PC-9 (cell line): ENCODE measurements at regions not wholly inside any gene's neighbourhood (a gene's known extent, or its start where the extent isn't known, plus 50 kb on each side); places are given as distances from the start of the nearest gene placed in this dataset.
A peak's percentile ranks its signal among the peaks of the same experiment; 100 is the strongest.

Experiments used
- BruUV-seq: library from RNA; stranded (reverse); fragments of 400-500 nt; replicated peaks from 2 replicates; lab custom pipeline; 2021; lab: Mats Ljungman, UMichigan
- CTCF ChIA-PET: fragments of 300-600 bp; sonication (Branson Sonifier 250); formaldehyde crosslinking; loops from one replicate; lab custom pipeline; 2022; ENCODE audit warnings: antibody characterized with exemption; lab: Charles Lee
- POLR2A ChIA-PET: fragments of 300-600 bp; sonication (Branson Sonifier 250); formaldehyde crosslinking; loops from one replicate; lab custom pipeline; 2022; ENCODE audit warnings: antibody characterized with exemption; ENCODE audit not compliant: unreplicated experiment; lab: Charles Lee
- DNase-seq, 2 experiments: peaks; one replicate each; pipeline versions ENCODE4 v3.0.0 to v3.0.0-alpha.2; 2015 to 2022; ENCODE audit warnings: mixed read lengths in 1 of 2
- H2AFZ ChIP-seq: fragments of 200-600 bp; sonication (generic); 2 replicates; pipeline ENCODE4 v1.8.1; 2017; ENCODE audit warnings: antibody characterized with exemption
- H3F3A ChIP-seq: fragments of 200-600 bp; sonication (generic); 2 replicates; pipeline ENCODE4 v1.8.1; 2017; ENCODE audit warnings: antibody characterized with exemption, mild to moderate bottlenecking, low read depth; ENCODE audit not compliant: insufficient read depth
- H3K27ac ChIP-seq: fragments of 200-600 bp; sonication (generic); 2 replicates; pipeline ENCODE4 v1.6.1; 2016; ENCODE audit warnings: mixed run types
- H3K27me3 ChIP-seq: fragments of 200-600 bp; sonication (generic); 2 replicates; pipeline ENCODE4 v1.6.1; 2016; ENCODE audit warnings: low read depth, mixed run types; ENCODE audit not compliant: insufficient read depth
- H3K36me3 ChIP-seq: fragments of 200-600 bp; sonication (generic); 2 replicates; pipeline ENCODE4 v1.6.1; 2016; ENCODE audit warnings: low read depth, mixed run types
- H3K4me1 ChIP-seq: fragments of 200-600 bp; sonication (generic); replicated peaks from 2 replicates; pipeline ENCODE4 v1.6.1; 2016; ENCODE audit warnings: mixed run types; ENCODE audit not compliant: insufficient read depth
- H3K4me2 ChIP-seq: fragments of 200-600 bp; sonication (generic); 2 replicates; pipeline ENCODE4 v1.6.1; 2017; ENCODE audit warnings: mixed run types
- H3K4me3 ChIP-seq: fragments of 200-600 bp; sonication (generic); 2 replicates; pipeline ENCODE4 v1.6.1; 2016; ENCODE audit warnings: mixed run types
- H3K79me2 ChIP-seq: fragments of 200-600 bp; sonication (generic); 2 replicates; pipeline ENCODE4 v1.6.1; 2017; ENCODE audit warnings: low read depth, mixed run types
- H3K9me2 ChIP-seq: fragments of 200-600 bp; sonication (generic); 2 replicates; pipeline ENCODE4 v1.8.1; 2017; ENCODE audit warnings: mild to moderate bottlenecking; ENCODE audit not compliant: insufficient read depth
- H3K9me3 ChIP-seq: fragments of 200-600 bp; sonication (generic); 2 replicates; pipeline ENCODE4 v1.8.1; 2016; ENCODE audit warnings: low read depth; ENCODE audit not compliant: insufficient read depth
- H4K20me1 ChIP-seq: fragments of 200-600 bp; sonication (generic); 2 replicates; pipeline ENCODE4 v1.8.1; 2017; ENCODE audit not compliant: insufficient read depth
- EZH2 ChIP-seq: fragments of 200-600 bp; sonication (generic); IDR thresholded peaks from 2 replicates; pipeline ENCODE4 v1.8.0; 2017; ENCODE audit warnings: antibody characterized with exemption, low read depth
- intact Hi-C: fragments of 100-400 bp; cut with micrococcal nuclease; formaldehyde crosslinking; loops from one replicate; pipeline ENCODE4 v1.10.0; 2022; ENCODE audit not compliant: unreplicated experiment
- TF ChIP-seq, protein P1 (sequence below): fragments of 200-600 bp; sonication (generic); conservative IDR thresholded peaks from 2 replicates; pipeline ENCODE4 v1.6.1; 2017; ENCODE audit warnings: mixed run types, antibody characterized with exemption, mild to moderate bottlenecking, moderate library complexity

DNA sequence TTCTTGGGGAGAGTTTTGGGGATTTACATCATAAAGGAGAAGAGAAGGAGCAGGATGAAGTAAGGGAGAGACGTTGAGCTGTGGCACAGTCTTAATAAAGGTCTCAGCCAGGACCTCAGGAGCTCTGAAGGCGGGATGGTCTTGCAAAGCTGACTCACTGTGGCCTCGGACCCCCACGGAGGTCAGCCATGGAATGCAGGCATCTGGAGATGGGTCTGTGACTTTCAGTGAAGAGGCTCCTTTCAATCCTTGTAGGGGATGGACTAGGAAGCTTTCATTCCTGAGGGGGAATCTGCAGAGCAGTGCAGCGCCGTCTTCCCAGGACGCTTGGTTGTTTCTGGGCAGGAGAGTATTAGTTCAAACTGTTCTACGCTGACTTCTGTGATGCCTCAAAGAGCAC is 65.7 kb upstream of the BASP1 start:
- Histone ChIP-seq H3K4me1 (peaks cover 9% of the 10 kb centered on the region), H3K36me3 (no peaks in the 10 kb centered on the region), H3K9me3 (no peaks in the 10 kb centered on the region), H3K27ac (no peak overlapping the region), H4K20me1 (no peaks in the 10 kb centered on the region), H3K9me2 (no peaks in the 10 kb centered on the region), H3F3A (peaks cover 4% of the 10 kb centered on the region; the same call in 1 of the 2 replicates), H3K4me3 (no peak overlapping the region), H3K4me2 (no peak overlapping the region), H3K79me2 (no peaks in the 10 kb centered on the region), H2AFZ (no peak overlapping the region), H3K27me3 (peaks cover 9% of the 10 kb centered on the region; the same call in 1 of the 2 replicates)
- BruUV-seq = no TSS peak
- CTCF ChIA-PET = interaction anchor here (0.5 kb wide), 1 partner anchor 151 kb away, joined by 3 read pairs; no protein-coding TSS in a partner anchor
- intact Hi-C loops = no loop called here
- DNase-seq = no peak
- POLR2A ChIA-PET = no interaction called here
- no peak for TF ChIP-seq EZH2

DNA sequence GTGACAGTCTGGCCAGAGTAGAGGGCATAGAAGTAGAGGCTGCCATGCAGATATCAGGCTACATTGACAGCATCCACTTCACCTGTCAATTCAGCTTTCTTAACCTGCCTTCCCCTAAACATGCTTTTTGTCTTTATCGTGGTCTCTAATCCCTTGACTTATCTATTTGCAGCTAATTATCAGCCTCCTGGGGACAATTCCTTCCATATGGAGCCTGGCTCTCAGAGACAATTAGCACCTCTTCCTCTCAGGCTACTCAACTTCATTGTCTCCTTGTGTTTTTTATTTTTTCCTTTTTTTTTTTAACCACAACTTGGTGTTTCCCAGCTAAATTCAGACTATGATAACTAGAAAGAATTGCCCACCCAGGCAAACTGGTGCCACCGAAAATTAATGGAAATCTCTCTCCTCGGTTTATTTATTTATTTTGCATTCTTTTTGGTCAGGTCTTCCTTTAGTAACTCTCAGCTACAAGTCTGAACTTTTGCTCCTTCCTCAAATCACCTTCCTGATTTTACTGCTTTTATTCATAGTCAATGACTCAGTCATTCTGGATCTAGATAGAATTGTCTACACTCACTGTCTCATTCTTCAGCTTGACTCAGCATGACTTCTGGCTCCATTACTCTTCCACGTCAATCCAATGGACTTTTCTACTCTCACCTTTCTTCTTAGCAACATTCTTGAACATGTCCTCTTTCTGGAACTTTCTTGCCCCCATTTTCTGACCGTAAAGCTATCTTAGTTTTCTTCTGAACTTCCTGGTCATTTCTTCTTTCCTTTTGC is 63.0 kb upstream of the BASP1 start:
- no peak overlapping the region for H3K4me3 ChIP-seq
- 0 out of 2 replicates have a peak, but pooled peaks cover 5% of the 10 kb centered on the region for H3K9me3 ChIP-seq
- H3K36me3 ChIP-seq = no peaks in the 10 kb centered on the region
- H3K27me3 ChIP-seq = no peaks in the 10 kb centered on the region
- no peaks in the 10 kb centered on the region for H3K9me2 ChIP-seq
- no peak overlapping the region for H3K27ac ChIP-seq
- no peak overlapping the region for H2AFZ ChIP-seq
- DNase-seq = peak; percentile 20 to 61
- no TSS peak for BruUV-seq
- CTCF ChIA-PET = interaction anchor here (0.6 to 1.2 kb wide), 5 partner anchors 22 to 223 kb away, joined by 3 to 15 read pairs (median 4); no protein-coding TSS in a partner anchor
- no peaks in the 10 kb centered on the region for H3K79me2 ChIP-seq
- H3K4me1 ChIP-seq = peaks cover 9% of the 10 kb centered on the region
- POLR2A ChIA-PET = interaction anchor here (0.7 kb wide), 1 partner anchor 709 kb away, joined by 5 read pairs; no protein-coding TSS in a partner anchor
- TF ChIP-seq, protein P1, sequence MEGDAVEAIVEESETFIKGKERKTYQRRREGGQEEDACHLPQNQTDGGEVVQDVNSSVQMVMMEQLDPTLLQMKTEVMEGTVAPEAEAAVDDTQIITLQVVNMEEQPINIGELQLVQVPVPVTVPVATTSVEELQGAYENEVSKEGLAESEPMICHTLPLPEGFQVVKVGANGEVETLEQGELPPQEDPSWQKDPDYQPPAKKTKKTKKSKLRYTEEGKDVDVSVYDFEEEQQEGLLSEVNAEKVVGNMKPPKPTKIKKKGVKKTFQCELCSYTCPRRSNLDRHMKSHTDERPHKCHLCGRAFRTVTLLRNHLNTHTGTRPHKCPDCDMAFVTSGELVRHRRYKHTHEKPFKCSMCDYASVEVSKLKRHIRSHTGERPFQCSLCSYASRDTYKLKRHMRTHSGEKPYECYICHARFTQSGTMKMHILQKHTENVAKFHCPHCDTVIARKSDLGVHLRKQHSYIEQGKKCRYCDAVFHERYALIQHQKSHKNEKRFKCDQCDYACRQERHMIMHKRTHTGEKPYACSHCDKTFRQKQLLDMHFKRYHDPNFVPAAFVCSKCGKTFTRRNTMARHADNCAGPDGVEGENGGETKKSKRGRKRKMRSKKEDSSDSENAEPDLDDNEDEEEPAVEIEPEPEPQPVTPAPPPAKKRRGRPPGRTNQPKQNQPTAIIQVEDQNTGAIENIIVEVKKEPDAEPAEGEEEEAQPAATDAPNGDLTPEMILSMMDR = no peak
- TF ChIP-seq EZH2 = no peak
- peaks cover 4% of the 10 kb centered on the region; the same call in 1 of the 2 replicates for H3F3A ChIP-seq
- no peaks in the 10 kb centered on the region for H4K20me1 ChIP-seq
- no peak overlapping the region; the same call in 1 of the 2 replicates for H3K4me2 ChIP-seq
- intact Hi-C loops = no loop called here

DNA sequence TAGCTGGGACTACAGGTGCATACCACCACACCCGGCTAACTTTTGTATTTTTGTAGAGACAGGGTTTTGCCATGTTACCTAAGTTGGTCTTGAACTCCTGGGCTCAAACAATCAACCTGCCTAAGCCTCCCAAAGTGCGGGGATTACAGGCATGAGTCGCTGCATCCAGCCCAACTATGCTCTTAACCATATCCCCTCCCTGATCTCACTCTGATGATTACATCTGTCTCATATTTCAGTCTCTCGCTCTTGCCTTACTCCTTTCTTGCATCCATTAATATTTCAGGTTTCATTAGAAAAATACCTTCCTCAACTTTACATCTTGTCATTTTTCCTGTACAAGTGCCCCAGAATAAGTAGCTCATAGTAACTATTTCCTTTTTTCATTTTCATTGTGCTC is 61.0 kb upstream of the BASP1 start:
- H3K79me2 ChIP-seq = no peaks in the 10 kb centered on the region
- BruUV-seq = no TSS peak
- intact Hi-C loops = no loop called here
- H3K9me3 ChIP-seq = 0 out of 2 replicates have a peak, but pooled peaks cover 5% of the 10 kb centered on the region
- H3K36me3 ChIP-seq = no peaks in the 10 kb centered on the region
- no peak for DNase-seq
- no peak overlapping the region for H3K4me3 ChIP-seq
- no peaks in the 10 kb centered on the region for H3K27me3 ChIP-seq
- no peak overlapping the region for H2AFZ ChIP-seq
- H4K20me1 ChIP-seq = no peaks in the 10 kb centered on the region
- POLR2A ChIA-PET = no interaction called here
- H3K4me1 ChIP-seq = peaks cover 9% of the 10 kb centered on the region
- no peak overlapping the region for H3K27ac ChIP-seq
- TF ChIP-seq, protein P1 = no peak
- no peak for TF ChIP-seq EZH2
- no peaks in the 10 kb centered on the region for H3K9me2 ChIP-seq
- CTCF ChIA-PET = interaction anchor here (0.6 kb wide), 2 partner anchors 223 to 343 kb away, joined by 3 to 12 read pairs; no protein-coding TSS in a partner anchor
- peaks cover 4% of the 10 kb centered on the region; the same call in 1 of the 2 replicates for H3F3A ChIP-seq
- H3K4me2 ChIP-seq = no peak overlapping the region
